ENCODE measurements at regions not wholly inside any gene's neighbourhood (a gene's known extent, or its start where the extent isn't known, plus 50 kb on each side); places are given as distances from the start of the nearest gene placed in this dataset.
A peak's percentile ranks its signal among the peaks of the same experiment; 100 is the strongest.

DNA sequence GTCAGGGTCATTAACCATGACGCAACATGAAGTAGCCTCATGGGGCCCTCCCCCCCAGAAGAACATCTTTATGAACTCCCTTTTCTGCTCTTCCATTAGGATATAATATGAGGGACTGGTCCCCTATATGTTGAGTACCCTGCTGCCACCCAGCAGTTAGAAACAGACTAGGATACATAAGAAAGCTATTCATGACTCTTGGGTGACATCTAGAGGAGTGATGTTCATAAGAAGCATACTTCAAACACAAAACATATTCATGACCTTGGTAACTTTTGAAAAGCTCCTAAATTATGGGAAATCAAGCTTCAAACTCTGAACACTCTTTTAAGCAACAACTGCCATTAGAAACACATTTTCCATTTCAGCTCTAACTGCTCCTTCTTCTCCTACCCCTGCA, 155.2 kb upstream of the SPIN4 start:
- H2BK5ac ChIP-seq (ENCODE audit: low read depth, low read length), result no peak overlapping the region
- TF ChIP-seq, protein P1, sequence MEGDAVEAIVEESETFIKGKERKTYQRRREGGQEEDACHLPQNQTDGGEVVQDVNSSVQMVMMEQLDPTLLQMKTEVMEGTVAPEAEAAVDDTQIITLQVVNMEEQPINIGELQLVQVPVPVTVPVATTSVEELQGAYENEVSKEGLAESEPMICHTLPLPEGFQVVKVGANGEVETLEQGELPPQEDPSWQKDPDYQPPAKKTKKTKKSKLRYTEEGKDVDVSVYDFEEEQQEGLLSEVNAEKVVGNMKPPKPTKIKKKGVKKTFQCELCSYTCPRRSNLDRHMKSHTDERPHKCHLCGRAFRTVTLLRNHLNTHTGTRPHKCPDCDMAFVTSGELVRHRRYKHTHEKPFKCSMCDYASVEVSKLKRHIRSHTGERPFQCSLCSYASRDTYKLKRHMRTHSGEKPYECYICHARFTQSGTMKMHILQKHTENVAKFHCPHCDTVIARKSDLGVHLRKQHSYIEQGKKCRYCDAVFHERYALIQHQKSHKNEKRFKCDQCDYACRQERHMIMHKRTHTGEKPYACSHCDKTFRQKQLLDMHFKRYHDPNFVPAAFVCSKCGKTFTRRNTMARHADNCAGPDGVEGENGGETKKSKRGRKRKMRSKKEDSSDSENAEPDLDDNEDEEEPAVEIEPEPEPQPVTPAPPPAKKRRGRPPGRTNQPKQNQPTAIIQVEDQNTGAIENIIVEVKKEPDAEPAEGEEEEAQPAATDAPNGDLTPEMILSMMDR (IDR thresholded peaks at IDR 0.05; ENCODE audit: control extremely low read depth in 1 of 3, insufficient read depth in 1 of 3, low read depth in 1 of 3, low read length in 3 of 3), result peak in 2 of 3 experiments; percentile 22 to 31; a peak in 2 of 4 replicates
- no peak for TF ChIP-seq POLR2AphosphoS5 (IDR thresholded peaks at IDR 0.05; ENCODE audit: low read depth, low read length)
- TF ChIP-seq GTF2F1 (IDR thresholded peaks at IDR 0.05; ENCODE audit: borderline replicate concordance, low read depth, low read length), result no peak
- TF ChIP-seq RAD21 (IDR thresholded peaks at IDR 0.05 in 1 of 2, conservative IDR thresholded peaks at IDR 0.05 in 1 of 2; ENCODE audit: low read depth in 2 of 2, low read length in 2 of 2), result peak; percentile 50 to 67; a peak in 3 of 4 replicates
- no peak for TF ChIP-seq RXRA (IDR thresholded peaks at IDR 0.05; ENCODE audit: insufficient read depth, low read depth, low read length)
- TF ChIP-seq TAF7 (optimal IDR thresholded peaks at IDR 0.05; ENCODE audit: borderline replicate concordance, low read depth, low read length), result no peak
- H3K4ac ChIP-seq (replicated peaks; ENCODE audit: insufficient read length, low read depth, low read length), result no peak overlapping the region
- CTCF ChIA-PET (ENCODE audit: partially characterized antibody), result interaction anchor here (0.7 to 1.1 kb wide), 8 partner anchors 11 to 255 kb away, joined by 3 to 4 read pairs (median 3); no protein-coding TSS in a partner anchor
- peaks cover 0 to 2% (median 0%) of the 10 kb centered on the region in 4 experiments; a peak in 1 of 7 replicates for H3K4me1 ChIP-seq (replicated peaks in 1 of 4; ENCODE audit: control insufficient read depth in 3 of 4, insufficient read depth in 4 of 4, low read length in 3 of 4)
- H3K23ac ChIP-seq (ENCODE audit: insufficient read length), result no peak overlapping the region
- H3K9ac ChIP-seq (replicated peaks in 1 of 4; ENCODE audit: extremely low read depth in 1 of 4, low read depth in 3 of 4, low read length in 3 of 4), result no peak overlapping the region
- H3K23me2 ChIP-seq (ENCODE audit: low read depth, low read length), result no peaks in the 10 kb centered on the region
- no peaks in the 10 kb centered on the region for H3K79me1 ChIP-seq (ENCODE audit: low read depth, low read length)
- no peak overlapping the region for H3K14ac ChIP-seq (ENCODE audit: insufficient read length)
- no peaks in the 10 kb centered on the region for H3K36me3 ChIP-seq (ENCODE audit: control insufficient read depth in 2 of 4, insufficient read depth in 4 of 4, low read length in 3 of 4)
- no peak overlapping the region for H4K8ac ChIP-seq (ENCODE audit: extremely low read depth, insufficient read depth, low read length)
- H2BK20ac ChIP-seq (ENCODE audit: low read length), result no peak overlapping the region
- no peak overlapping the region for H3K4me2 ChIP-seq (ENCODE audit: insufficient read depth in 1 of 2, low read depth in 2 of 2, low read length in 2 of 2)
- H3K18ac ChIP-seq (ENCODE audit: extremely low read depth, low read length), result no peak overlapping the region
- no peaks in the 10 kb centered on the region for H4K20me1 ChIP-seq (replicated peaks in 1 of 2; ENCODE audit: control insufficient read depth in 1 of 2, insufficient read depth in 2 of 2, low read length in 2 of 2)
- no peak overlapping the region for H2BK15ac ChIP-seq (ENCODE audit: low read length)
- no peak overlapping the region for H3K27ac ChIP-seq (ENCODE audit: low read depth, low read length)
- POLR2A ChIA-PET (ENCODE audit: partially characterized antibody), result no interaction called here
- peak overlapping the region; percentile 54 for H3K56ac ChIP-seq (replicated peaks; ENCODE audit: insufficient read length, low read depth, low read length)
- no peak overlapping the region for H2AK5ac ChIP-seq (ENCODE audit: low read depth, low read length)
- FAIRE-seq (peak; percentile 39), DNase-seq (ENCODE audit: low read depth in 1 of 2, low spot score in 2 of 2) (no peak)
- no peak overlapping the region for H3K4me3 ChIP-seq (ENCODE audit: extremely low read depth in 1 of 4, insufficient read depth in 2 of 4, low read depth in 3 of 4, low read length in 4 of 4)
- H3K9me3 ChIP-seq (ENCODE audit: insufficient read depth in 2 of 2, low read depth in 1 of 2, low read length in 1 of 2), result no peaks in the 10 kb centered on the region
- H4K5ac ChIP-seq (ENCODE audit: insufficient read length, low read depth, low read length), result no peak overlapping the region
- H2AFZ ChIP-seq (ENCODE audit: low read length), result no peak overlapping the region
- H3K27me3 ChIP-seq (replicated peaks in 1 of 4; ENCODE audit: control insufficient read depth in 3 of 4, extremely low read depth in 1 of 4, insufficient read depth in 3 of 4, low read length in 3 of 4), result no peaks in the 10 kb centered on the region
- no peak overlapping the region for H2BK12ac ChIP-seq (ENCODE audit: low read depth, low read length)
- H3K79me2 ChIP-seq (ENCODE audit: control insufficient read depth in 1 of 2, insufficient read depth in 2 of 2, low read length in 2 of 2), result no peaks in the 10 kb centered on the region
- H2BK120ac ChIP-seq (replicated peaks; ENCODE audit: low read depth, low read length), result no peak overlapping the region
- H4K91ac ChIP-seq (replicated peaks; ENCODE audit: insufficient read length, low read length), result no peak overlapping the region
- 78% methylated on average over 1 of the region's 1 CpG; no CpG with 5 or more reads in 1 of the 2 experiments for WGBS, 2 experiments (ENCODE audit: extremely low coverage in 1 of 2, insufficient coverage in 1 of 2, insufficient read length in 1 of 2, insufficient replicate concordance in 2 of 2, low coverage in 1 of 2, low lambda C conversion rate in 2 of 2, missing lambda C conversion rate in 1 of 2)
